ENCODE measurements at regions not wholly inside any gene's neighbourhood (a gene's known extent, or its start where the extent isn't known, plus 50 kb on each side); places are given as distances from the start of the nearest gene placed in this dataset.
"Not testable (repeated sequence)": the region's sequence is repeated elsewhere in the genome, so short reads cannot be mapped to it uniquely, and the experiment has no call there.

DNA sequence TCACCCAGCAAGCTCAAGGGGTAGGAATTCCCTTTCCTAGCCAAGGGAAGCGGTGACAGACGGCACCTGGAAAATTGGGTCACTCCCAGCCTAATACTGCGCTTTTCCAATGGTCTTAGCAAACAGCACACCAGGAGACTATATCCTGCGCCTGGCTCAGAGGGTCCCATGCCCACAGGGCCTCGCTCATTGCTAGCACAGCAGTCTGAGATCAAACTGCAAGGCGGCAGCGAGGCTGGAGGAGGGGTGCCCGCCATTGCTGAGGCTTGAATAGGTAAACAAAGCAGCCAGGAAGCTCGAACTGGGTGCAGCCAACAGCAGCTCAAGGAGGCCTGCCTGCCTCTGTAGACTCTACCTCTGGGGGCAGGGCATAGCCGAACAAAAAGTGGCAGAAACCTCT is 500.4 kb upstream of the ANO3 start:
- peaks cover 13% of the 10 kb centered on the region for H3K9me3 Mint-ChIP-seq
- H3K27me3 Mint-ChIP-seq; H3K4me1 Mint-ChIP-seq; ATAC-seq (replicated peaks); H3K4me3 Mint-ChIP-seq; H3K36me3 Mint-ChIP-seq (ENCODE audit: low read depth); H3K27ac Mint-ChIP-seq: not testable (repeated sequence)

DNA sequence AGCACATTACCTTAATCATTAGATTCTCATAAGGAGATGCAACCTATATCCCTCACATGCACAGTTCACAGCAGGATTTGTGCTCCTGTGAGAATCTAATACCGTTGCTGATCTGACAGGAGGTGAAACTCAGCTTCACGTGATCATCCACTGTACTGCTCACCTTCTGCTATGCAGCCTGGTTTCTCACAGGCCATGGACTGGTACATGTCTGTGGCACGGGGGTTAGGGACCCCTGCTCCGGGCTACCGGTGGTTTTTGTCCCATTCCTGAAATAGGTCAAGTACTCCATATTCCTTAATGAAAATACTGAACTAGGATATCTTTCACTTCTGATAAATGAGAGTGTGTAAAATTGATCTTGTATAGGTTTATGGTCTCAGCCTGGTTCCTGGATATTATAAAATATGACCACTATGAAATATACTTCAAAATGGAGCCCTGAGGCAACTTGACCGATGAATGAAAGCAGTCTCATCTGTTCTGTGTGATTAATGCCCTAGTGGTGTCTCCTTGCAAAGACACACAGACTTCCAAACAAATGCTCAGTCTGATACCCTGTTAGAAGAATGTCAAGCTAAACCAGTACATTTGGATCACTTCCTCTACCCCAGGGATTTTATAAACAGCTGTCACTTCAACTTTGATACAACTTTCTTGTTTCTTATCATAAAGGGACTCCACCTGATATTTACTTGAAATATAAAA is 492.9 kb upstream of the ANO3 start:
- Mint-ChIP-seq H3K9me3 (peaks cover 7% of the 10 kb centered on the region), H3K27ac (no peak overlapping the region), H3K36me3 (ENCODE audit: low read depth) (no peaks in the 10 kb centered on the region), H3K27me3 (no peaks in the 10 kb centered on the region), H3K4me1 (no peaks in the 10 kb centered on the region), H3K4me3 (no peak overlapping the region)
- no peak for ATAC-seq (replicated peaks)

DNA sequence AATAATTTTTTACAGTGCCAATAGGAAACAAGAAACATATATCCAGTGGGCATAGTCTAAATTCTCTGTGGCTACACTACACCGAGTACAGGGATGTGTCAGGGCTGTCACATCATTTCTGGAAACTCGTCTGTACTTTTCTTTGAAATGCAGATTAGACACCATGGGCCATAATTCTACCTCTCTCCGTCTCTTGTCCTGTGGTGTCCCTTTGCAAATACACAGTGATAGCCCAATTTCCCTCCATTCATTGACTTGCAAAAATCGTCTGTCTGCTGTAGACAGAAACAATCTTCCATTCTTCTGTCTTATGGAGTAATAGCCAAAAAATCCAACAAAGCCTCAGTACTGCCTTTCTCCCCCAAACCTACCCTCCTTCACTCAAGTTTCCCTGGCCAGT is 487.1 kb upstream of the ANO3 start:
- ATAC-seq (replicated peaks), result no peak
- H3K4me3 Mint-ChIP-seq, result no peak overlapping the region
- no peaks in the 10 kb centered on the region for H3K4me1 Mint-ChIP-seq

DNA sequence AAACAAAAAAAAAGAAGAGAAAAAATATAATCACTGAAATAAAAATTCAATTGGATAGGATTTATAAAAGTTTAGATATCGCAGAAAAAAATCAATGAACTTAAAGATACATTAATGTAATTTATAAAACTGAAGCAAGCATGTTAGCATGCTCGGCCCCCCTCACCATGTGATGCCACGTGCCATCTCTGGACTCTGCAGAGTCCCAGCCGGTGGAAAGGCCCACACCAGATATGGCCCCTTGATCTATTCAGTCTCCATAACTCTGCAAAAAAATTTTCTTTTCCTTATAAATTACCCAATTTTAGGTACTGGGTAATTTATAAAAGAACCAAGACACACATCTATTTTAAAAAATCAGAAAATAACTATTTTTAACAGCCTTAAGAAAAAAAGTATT is 476.0 kb upstream of the ANO3 start:
- no peak for ATAC-seq (replicated peaks)
- Mint-ChIP-seq H3K9me3 (peaks cover 10% of the 10 kb centered on the region), H3K27ac (no peak overlapping the region), H3K36me3 (ENCODE audit: low read depth) (no peaks in the 10 kb centered on the region), H3K4me3 (no peak overlapping the region), H3K27me3 (no peaks in the 10 kb centered on the region), H3K4me1 (no peaks in the 10 kb centered on the region)

More for the DNA sequence above, 487.1 kb upstream of the ANO3 start:
- Mint-ChIP-seq H3K9me3 (peaks cover 17% of the 10 kb centered on the region), H3K27me3 (no peaks in the 10 kb centered on the region), H3K27ac (no peak overlapping the region), H3K36me3 (ENCODE audit: low read depth) (no peaks in the 10 kb centered on the region)

- no peaks in the 10 kb centered on the region for H3K36me3 Mint-ChIP-seq (ENCODE audit: low read depth)
- no peak for ATAC-seq (replicated peaks)
- H3K27me3 Mint-ChIP-seq, result no peaks in the 10 kb centered on the region
- H3K27ac Mint-ChIP-seq, result no peak overlapping the region
- no peaks in the 10 kb centered on the region for H3K4me1 Mint-ChIP-seq
- H3K4me3 Mint-ChIP-seq, result no peak overlapping the region
- H3K9me3 Mint-ChIP-seq, result peaks cover 15% of the 10 kb centered on the region
Observed at GRCh38 chr11:25859776-25860175, 472.2 kb upstream of the ANO3 start.

- Mint-ChIP-seq H3K27me3 (no peaks in the 10 kb centered on the region), H3K27ac (no peak overlapping the region)
Observed at GRCh38 chr11:25860677-25861450, 471.1 kb upstream of the ANO3 start.

GRCh38 chr11:25862159-25862558 is 469.8 kb upstream of the ANO3 start:
- Mint-ChIP-seq H3K36me3 (ENCODE audit: low read depth) (no peaks in the 10 kb centered on the region), H3K4me1 (no peaks in the 10 kb centered on the region), H3K4me3 (no peak overlapping the region), H3K27ac (no peak overlapping the region), H3K27me3 (no peaks in the 10 kb centered on the region), H3K9me3 (peaks cover 16% of the 10 kb centered on the region)
- no peak for ATAC-seq (replicated peaks)

More at GRCh38 chr11:25860677-25861450, 471.1 kb upstream of the ANO3 start:
- Mint-ChIP-seq H3K4me1 (no peaks in the 10 kb centered on the region), H3K4me3 (no peak overlapping the region), H3K36me3 (ENCODE audit: low read depth) (no peaks in the 10 kb centered on the region), H3K9me3 (peaks cover 16% of the 10 kb centered on the region)
- no peak for ATAC-seq (replicated peaks)

DNA sequence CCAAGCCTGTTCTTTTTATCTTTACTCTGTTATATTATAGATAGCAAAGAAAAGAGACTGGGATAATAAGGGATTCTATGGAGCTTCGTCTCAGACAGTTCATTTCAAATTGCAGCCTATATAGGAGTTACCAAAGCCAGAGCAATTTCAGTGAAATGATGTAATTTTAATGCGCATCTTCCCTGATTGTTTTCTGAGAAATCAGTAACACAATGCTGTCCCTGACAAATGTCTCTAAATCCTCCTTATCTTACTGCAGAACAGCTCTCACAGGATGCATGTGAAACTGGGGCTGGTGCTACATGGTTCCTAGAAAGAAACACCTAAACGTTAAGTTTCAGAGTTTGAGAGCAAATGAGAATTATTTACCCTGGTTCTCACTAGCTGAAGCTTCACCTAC is 467.9 kb upstream of the ANO3 start:
- Mint-ChIP-seq H3K27ac (no peak overlapping the region), H3K4me3 (no peak overlapping the region), H3K27me3 (no peaks in the 10 kb centered on the region), H3K4me1 (no peaks in the 10 kb centered on the region), H3K9me3 (peaks cover 21% of the 10 kb centered on the region), H3K36me3 (ENCODE audit: low read depth) (no peaks in the 10 kb centered on the region)
- no peak for ATAC-seq (replicated peaks)

DNA sequence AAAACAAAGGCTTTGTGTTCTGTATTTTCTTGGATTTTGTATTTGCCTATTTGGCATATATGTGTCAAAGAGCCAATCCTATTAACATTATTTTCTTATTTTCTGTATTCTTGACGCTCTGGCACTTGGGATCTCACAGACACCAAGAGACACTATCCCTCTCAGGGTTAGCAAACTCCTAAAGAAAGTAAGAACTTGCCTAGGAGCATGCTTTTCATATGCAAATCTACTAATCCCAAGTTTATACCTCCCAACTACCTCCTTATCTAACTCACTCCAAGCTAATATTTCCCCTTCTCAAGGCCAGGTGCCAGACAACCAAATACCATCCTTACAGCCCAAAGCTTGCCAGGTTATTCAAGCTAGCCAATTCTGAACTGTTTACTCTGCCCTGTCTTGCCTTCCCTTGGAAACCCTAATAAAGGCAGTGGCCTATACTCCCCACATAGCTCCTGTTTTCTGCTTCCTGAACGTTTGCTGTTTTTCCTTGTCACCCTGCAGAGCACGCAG is 455.4 kb upstream of the ANO3 start:
- ATAC-seq (replicated peaks), result no peak
- Mint-ChIP-seq H3K4me1 (no peaks in the 10 kb centered on the region), H3K9me3 (peaks cover 4% of the 10 kb centered on the region), H3K27me3 (no peaks in the 10 kb centered on the region), H3K4me3 (no peak overlapping the region), H3K36me3 (ENCODE audit: low read depth) (no peaks in the 10 kb centered on the region), H3K27ac (no peak overlapping the region)

DNA sequence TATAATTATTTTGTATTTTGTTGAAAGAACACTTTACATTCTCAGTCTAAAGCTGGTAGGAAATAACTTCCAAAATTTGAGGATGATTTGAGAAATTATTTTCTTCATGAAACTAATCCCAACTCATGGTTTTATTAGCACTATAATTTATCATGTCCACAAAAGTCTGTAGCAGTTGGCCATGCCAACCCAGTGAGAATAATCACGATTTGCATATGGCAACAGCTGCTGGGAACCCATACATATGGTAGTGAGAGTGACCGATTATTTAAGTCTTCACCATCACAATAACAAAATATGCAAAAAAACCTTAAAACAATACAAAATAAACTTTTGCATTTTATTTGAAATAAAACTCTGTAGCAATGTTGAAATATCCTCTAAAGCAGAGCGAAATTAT is 445.9 kb upstream of the ANO3 start:
- no peak for ATAC-seq (replicated peaks)
- Mint-ChIP-seq H3K4me1 (no peaks in the 10 kb centered on the region), H3K27me3 (no peaks in the 10 kb centered on the region), H3K36me3 (ENCODE audit: low read depth) (no peaks in the 10 kb centered on the region), H3K9me3 (peaks cover 9% of the 10 kb centered on the region), H3K4me3 (no peak overlapping the region), H3K27ac (no peak overlapping the region)

- no peaks in the 10 kb centered on the region for H3K4me1 Mint-ChIP-seq
- H3K27me3 Mint-ChIP-seq, result no peaks in the 10 kb centered on the region
- no peak overlapping the region for H3K4me3 Mint-ChIP-seq
- H3K36me3 Mint-ChIP-seq (ENCODE audit: low read depth), result no peaks in the 10 kb centered on the region
- H3K27ac Mint-ChIP-seq, result no peak overlapping the region
- H3K9me3 Mint-ChIP-seq, result peaks cover 9% of the 10 kb centered on the region
- ATAC-seq (replicated peaks), result no peak
Observed at GRCh38 chr11:25890626-25891260, 441.2 kb upstream of the ANO3 start.

DNA sequence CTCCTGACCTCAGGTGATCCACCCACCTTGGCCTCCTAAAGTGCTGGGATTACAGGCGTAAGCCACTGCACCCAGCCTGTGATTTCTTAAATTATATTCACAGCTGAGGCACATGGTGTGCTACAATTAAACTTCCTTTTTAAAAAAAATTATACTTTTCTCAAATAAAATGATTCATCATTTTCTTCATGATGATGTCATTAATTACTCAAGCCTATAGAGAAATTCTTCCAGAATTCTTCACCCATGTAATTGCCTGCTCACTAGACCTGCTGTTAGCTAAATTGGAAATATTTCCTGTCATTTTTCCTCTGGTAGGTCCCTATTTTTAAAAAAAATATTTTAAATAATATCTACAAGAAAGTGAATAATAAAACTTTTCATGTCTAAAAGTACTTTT is 440.0 kb upstream of the ANO3 start:
- no peak overlapping the region for H3K27ac Mint-ChIP-seq
- no peaks in the 10 kb centered on the region for H3K27me3 Mint-ChIP-seq
- H3K36me3 Mint-ChIP-seq (ENCODE audit: low read depth), result no peaks in the 10 kb centered on the region
- H3K4me3 Mint-ChIP-seq, result no peak overlapping the region
- no peak for ATAC-seq (replicated peaks)
- H3K9me3 Mint-ChIP-seq, result peaks cover 9% of the 10 kb centered on the region
- no peaks in the 10 kb centered on the region for H3K4me1 Mint-ChIP-seq

GRCh38 chr11:25899617-25900160 is 432.2 kb upstream of the ANO3 start:
- Mint-ChIP-seq H3K36me3 (ENCODE audit: low read depth) (no peaks in the 10 kb centered on the region), H3K4me1 (no peaks in the 10 kb centered on the region), H3K9me3 (peaks cover 6% of the 10 kb centered on the region), H3K27me3 (no peaks in the 10 kb centered on the region), H3K27ac (no peak overlapping the region), H3K4me3 (no peak overlapping the region)
- ATAC-seq (replicated peaks), result no peak

GRCh38 chr11:25900814-25901213 is 431.1 kb upstream of the ANO3 start:
- Mint-ChIP-seq H3K36me3 (ENCODE audit: low read depth) (no peaks in the 10 kb centered on the region), H3K4me3 (no peak overlapping the region), H3K27ac (no peak overlapping the region), H3K4me1 (no peaks in the 10 kb centered on the region), H3K9me3 (peaks cover 10% of the 10 kb centered on the region), H3K27me3 (no peaks in the 10 kb centered on the region)
- no peak for ATAC-seq (replicated peaks)

Data from activated T-helper 17 cell treated with anti-CD3 and anti-CD28 coated beads, Interleukin-2, amount 50 U/mL, for 72 hours (primary cell).